NCI-H1436 (cell line): ENCODE measurements at regions not wholly inside any gene's neighbourhood (a gene's known extent, or its start where the extent isn't known, plus 50 kb on each side); places are given as distances from the start of the nearest gene placed in this dataset.
A peak's percentile ranks its signal among the peaks of the same experiment; 100 is the strongest.

Experiments used
- DNase-seq: peaks from one replicate; lab custom pipeline; 2025; lab: John Stamatoyannopoulos, UW

DNA sequence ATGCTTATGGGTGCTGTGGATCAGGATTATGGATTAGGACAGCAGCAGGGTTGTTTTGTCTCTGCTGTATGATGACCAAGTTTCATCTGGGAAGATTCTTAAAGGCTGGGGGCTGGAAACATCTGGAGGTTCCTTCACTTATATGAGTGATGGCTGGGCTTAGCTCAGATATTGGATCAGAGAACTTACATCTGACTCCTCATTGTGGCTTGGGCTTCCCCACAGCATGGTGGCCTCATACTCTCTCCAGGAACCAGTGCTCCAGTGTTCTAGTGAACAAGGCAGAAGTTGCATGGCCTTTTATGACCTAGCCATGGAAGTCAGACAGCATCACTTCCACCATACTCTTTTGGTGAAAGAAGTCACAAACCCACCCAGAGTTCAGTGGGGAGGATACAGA lies 336.1 kb upstream of the TBX3 start:
- DNase-seq = no peak

GRCh38 chr12:115017346-115017745 lies 333.4 kb upstream of the TBX3 start:
- DNase-seq = no peak

GRCh38 chr12:115013236-115013981 lies 329.4 kb upstream of the TBX3 start:
- DNase-seq = no peak

- no peak for DNase-seq
These were observed 328.9 kb upstream of the TBX3 start for GRCh38 chr12:115012861-115013235.

GRCh38 chr12:115011703-115012102 lies 327.7 kb upstream of the TBX3 start:
- DNase-seq = no peak

DNA sequence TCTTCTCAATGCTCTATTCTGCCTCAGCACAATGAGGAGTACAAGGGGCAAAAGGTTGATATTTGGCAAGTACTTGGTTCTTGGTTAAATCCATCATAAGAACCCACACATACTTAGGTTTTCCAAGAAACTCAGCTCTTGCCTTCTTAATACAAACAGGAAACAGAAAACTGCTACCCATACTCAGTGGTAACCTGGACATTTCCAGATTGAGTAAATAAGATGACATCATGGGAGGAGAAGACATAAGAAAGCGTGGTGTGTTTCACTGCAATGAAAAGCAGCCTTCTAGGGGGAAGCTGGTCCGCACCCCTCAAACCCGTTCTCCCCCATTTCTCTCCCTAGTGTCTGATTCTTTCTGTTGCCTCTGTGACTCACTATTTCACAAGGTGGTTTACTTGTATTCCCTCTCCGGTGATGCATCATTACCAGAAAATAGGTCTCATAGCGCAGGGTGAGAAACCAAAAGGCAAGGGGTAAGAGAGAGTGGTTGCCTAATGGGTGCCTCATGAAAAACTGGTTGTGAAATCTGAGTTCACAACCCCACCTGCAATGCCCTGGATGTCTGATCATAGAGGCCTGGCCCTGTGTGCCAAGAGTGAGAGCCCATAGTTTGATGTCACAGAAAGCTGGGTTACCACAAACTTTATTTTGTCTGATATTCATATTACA lies 326.5 kb upstream of the TBX3 start:
- no peak for DNase-seq

GRCh38 chr12:115008929-115009328 lies 325.0 kb upstream of the TBX3 start:
- DNase-seq = no peak

GRCh38 chr12:115004470-115005146 lies 320.6 kb upstream of the TBX3 start:
- no peak for DNase-seq

GRCh38 chr12:115002434-115002833 lies 318.5 kb upstream of the TBX3 start:
- DNase-seq = no peak

GRCh38 chr12:115001571-115002180 lies 317.7 kb upstream of the TBX3 start:
- no peak for DNase-seq

DNA sequence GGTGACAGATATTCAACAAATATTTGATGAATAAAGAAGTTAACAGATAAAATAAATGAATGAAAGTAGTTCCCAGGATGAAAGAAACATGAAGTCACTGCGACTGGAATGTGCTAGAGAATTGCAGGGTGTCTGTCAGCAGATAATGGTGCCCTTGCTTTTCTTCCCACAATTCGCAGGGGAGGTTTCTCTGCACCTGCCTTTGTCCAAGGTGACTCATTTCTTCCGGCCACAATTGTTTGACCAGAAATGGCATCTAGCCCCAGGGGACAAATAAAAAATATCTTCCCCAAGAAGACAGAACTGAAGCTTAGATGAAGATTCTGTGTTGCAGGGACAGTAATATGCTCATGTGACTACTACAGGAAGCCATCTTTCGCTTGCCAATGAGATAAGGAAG lies 316.1 kb upstream of the TBX3 start:
- peak; percentile 69 for DNase-seq

DNA sequence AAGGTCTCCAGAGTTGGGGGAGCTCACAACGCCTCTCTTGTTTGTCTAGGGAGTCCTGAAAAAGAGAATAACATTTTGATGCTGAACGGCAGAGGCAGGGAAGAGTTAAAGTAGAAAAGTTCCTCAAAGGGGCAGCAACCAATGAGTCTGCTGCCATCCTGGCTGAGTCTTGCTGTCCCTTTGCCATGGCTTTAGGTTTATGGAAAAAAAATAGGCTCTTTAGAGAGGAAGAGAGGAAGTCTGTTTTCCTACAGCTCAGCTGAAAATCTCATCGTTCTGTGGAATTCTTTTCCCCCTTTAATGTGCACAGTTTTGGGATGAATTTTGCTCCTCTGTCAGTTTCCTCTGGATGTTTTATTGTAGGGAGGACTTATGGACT lies 314.8 kb upstream of the TBX3 start:
- DNase-seq = no peak

DNA sequence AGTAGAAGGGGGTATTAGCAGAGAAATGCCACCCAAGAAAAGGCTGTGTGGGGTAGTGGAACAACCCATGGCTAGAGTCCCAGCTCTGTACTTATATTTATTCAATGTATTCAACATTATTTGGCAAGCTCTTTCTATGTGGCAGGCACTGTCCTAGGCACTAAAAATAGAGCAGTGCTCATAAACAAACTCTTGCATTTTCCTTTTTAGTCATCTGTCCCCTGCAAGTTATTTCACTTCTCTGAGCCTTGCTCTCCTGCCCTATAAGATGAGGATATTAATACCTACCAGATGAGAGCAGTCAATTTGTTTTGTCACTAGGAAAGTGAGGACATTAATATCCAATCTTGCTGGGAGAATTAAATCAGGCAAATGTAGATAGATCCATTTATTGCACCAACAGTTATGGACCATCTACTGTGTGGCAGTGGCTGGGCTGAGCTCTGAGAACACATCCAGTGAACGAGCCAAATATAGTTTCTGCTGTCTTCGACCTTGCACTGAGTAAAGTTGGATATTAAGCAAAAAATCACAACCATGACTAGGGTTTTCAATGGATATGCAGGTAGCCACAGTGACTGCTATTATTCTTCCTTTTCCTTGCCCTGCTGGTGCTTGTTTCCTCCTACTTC lies 314.3 kb upstream of the TBX3 start:
- no peak for DNase-seq

- DNase-seq = no peak
These were observed 312.4 kb upstream of the TBX3 start for GRCh38 chr12:114996382-114996781.

DNA sequence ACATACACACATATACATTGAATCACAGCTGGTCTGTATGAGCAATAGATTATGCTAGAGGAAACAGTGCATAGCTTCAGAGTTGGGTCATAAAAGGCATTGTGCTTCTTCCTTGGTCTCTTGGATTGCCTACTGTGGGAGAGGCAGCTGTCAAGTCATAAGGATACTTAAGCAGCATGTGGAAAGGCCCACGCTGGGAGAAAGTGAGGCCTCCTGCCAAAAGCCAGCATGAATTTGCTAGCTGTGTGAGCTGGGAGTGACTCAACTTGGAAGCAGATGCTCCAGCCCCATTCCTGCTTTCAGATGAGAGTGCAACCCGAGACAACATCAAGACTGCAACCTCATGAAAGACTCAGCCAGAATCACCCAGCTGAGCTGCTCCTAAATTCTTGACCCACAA lies 311.9 kb upstream of the TBX3 start:
- DNase-seq = no peak

GRCh38 chr12:114993165-114993564 lies 309.2 kb upstream of the TBX3 start:
- no peak for DNase-seq

GRCh38 chr12:114992443-114992842 lies 308.5 kb upstream of the TBX3 start:
- no peak for DNase-seq

GRCh38 chr12:114990381-114990780 lies 306.4 kb upstream of the TBX3 start:
- DNase-seq = no peak

DNA sequence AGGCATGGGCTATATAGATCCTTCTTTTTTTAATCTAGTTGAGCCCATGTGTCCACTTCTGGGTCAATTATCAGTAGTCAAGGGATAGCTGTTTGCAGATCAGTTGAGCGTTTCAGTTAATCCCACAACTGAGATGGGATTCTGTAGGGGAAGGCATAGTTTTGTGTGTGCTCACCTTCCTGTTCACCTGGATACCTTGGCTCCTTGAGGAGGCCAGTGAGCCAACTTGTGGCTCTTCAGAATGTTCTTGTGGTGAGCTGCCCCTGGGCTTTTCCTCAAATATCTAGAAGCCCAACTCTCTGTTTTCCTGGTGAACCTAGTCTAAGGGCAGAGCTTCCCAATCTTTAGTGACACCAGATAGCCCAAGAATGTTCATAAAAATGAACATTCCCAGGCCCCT lies 302.9 kb upstream of the TBX3 start:
- DNase-seq = no peak

DNA sequence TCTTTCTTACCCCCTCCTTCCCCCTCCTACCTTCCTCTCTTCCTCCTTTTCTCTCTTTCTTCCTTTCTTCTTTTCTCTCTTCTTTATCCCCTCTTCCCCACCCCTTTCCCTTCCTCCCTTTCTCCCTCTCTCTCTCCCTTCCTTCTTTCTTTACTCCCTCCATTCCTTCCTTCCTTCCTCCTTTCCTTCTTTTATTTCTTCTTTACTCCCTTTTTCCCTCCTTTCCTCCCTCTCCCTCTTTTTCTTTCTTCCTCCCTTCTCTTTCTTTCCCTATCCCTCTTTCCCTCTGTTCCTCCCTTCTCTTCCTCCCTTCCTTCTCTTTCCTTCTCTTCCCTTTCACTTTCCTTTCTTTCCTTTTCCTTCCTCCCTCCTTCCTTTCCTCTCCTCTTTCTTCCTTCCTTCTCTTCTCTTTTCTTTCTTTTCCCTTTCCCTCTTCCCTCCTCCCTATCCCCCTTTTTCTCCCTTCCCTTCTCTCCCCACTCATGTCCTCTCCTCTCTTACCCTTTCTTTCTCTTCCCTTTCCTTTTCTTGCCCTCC lies 302.3 kb upstream of the TBX3 start:
- no peak for DNase-seq

- DNase-seq = no peak
These were observed 300.7 kb upstream of the TBX3 start for GRCh38 chr12:114984634-114985061.

DNA sequence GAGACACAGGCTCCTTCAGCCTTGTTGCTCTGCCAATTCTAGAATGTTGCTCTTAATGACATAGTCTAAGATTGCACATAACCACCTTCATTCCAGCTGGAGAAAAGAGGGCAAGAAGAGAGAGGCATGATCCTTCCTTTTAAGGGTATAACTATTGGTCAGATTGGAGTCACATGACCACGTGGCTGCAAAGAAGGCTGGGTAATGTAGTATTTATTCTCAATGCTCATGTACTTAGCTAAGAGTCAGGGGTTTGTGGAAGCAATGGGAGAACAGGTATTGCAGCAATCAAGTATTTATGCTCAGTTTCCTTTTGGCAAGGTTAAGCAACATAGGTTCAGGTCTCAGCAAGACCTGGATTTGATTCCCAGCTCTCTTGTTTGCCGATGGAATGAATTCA lies 298.8 kb upstream of the TBX3 start:
- peak; percentile 9 for DNase-seq
